ENCODE measurements at regions not wholly inside any gene's neighbourhood (a gene's known extent, or its start where the extent isn't known, plus 50 kb on each side); places are given as distances from the start of the nearest gene placed in this dataset.

DNA sequence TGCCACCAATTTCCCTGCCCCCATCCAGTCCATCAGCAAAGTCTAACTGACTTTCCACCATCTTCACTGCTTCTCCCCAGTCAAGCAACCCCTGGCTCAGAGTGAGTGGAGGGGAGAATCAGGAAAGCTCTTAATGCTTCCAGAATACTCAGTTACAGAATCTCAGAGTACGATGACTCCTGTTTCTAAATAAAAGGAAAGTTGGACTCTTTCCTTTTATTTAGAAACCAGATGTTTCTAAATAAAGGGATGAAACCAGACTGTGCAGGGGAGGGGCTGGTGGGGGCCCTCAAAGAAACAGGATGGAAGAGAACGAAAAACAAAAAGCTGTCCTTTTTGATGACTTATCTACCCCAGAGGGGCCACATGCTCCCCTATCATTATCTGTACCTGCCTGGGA lies 85.2 kb upstream of the PPM1J start:
- no peak for DNase-seq (ENCODE audit: extremely low spot score, unreplicated experiment)
- Mint-ChIP-seq H3K27me3 (ENCODE audit: unreplicated experiment) (peaks cover 4% of the 10 kb centered on the region), H3K36me3 (ENCODE audit: unreplicated experiment) (no peaks in the 10 kb centered on the region), H3K4me1 (ENCODE audit: unreplicated experiment) (no peaks in the 10 kb centered on the region), H3K27ac (ENCODE audit: unreplicated experiment) (no peak overlapping the region), H3K9me3 (ENCODE audit: unreplicated experiment) (no peaks in the 10 kb centered on the region), H3K4me3 (ENCODE audit: unreplicated experiment) (no peak overlapping the region)
- TF ChIP-seq, protein P1, sequence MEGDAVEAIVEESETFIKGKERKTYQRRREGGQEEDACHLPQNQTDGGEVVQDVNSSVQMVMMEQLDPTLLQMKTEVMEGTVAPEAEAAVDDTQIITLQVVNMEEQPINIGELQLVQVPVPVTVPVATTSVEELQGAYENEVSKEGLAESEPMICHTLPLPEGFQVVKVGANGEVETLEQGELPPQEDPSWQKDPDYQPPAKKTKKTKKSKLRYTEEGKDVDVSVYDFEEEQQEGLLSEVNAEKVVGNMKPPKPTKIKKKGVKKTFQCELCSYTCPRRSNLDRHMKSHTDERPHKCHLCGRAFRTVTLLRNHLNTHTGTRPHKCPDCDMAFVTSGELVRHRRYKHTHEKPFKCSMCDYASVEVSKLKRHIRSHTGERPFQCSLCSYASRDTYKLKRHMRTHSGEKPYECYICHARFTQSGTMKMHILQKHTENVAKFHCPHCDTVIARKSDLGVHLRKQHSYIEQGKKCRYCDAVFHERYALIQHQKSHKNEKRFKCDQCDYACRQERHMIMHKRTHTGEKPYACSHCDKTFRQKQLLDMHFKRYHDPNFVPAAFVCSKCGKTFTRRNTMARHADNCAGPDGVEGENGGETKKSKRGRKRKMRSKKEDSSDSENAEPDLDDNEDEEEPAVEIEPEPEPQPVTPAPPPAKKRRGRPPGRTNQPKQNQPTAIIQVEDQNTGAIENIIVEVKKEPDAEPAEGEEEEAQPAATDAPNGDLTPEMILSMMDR (IDR thresholded peaks at IDR 0.05) = no peak

DNA sequence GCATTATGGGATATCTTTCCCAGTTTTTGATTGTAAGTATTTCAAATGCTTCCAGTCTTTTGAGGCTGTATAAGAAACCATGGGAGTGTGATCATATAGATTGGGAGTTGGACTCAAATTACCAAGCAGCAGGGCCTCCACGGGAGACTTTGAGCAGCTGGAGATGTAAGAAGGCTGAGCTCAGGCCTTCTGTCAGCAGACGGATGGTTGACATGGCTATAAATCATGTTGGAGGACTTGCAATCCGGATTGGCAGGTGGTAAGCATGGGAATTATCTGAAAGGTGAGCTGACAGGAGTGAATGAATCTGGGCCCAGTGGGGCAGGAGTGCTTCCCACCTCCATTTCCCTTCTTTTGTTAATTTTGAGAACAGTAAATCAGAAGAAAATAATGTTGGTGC lies 83.2 kb upstream of the PPM1J start:
- no peak overlapping the region for H3K4me3 Mint-ChIP-seq (ENCODE audit: unreplicated experiment)
- no peaks in the 10 kb centered on the region for H3K9me3 Mint-ChIP-seq (ENCODE audit: unreplicated experiment)
- TF ChIP-seq, protein P1 (IDR thresholded peaks at IDR 0.05) = no peak
- no peaks in the 10 kb centered on the region for H3K27me3 Mint-ChIP-seq (ENCODE audit: unreplicated experiment)
- DNase-seq (ENCODE audit: extremely low spot score, unreplicated experiment) = no peak
- H3K4me1 Mint-ChIP-seq (ENCODE audit: unreplicated experiment) = no peaks in the 10 kb centered on the region
- H3K27ac Mint-ChIP-seq (ENCODE audit: unreplicated experiment) = no peak overlapping the region
- H3K36me3 Mint-ChIP-seq (ENCODE audit: unreplicated experiment) = no peaks in the 10 kb centered on the region

DNA sequence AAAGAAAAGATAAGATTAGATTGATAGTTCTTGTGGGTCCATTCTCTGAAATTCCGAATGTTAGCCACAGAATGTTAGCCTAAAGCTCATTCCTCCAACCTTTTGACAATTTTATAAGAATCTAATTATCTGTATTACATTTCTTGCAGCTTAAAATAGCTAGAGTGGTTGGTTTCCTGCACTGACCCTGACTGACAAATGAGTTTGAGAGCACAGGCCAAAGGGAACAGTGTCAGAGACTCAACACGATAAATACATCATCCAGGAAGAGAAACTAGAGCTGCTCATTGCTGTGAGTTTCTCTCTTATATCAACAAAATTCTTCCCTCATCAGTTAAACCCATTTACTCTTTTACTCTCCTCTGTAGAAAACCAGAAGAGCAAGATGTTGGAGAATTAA lies 82.1 kb upstream of the PPM1J start:
- TF ChIP-seq, protein P1 (IDR thresholded peaks at IDR 0.05) = no peak
- Mint-ChIP-seq H3K27me3 (ENCODE audit: unreplicated experiment) (no peaks in the 10 kb centered on the region), H3K4me1 (ENCODE audit: unreplicated experiment) (no peaks in the 10 kb centered on the region), H3K27ac (ENCODE audit: unreplicated experiment) (no peak overlapping the region), H3K4me3 (ENCODE audit: unreplicated experiment) (no peak overlapping the region), H3K36me3 (ENCODE audit: unreplicated experiment) (no peaks in the 10 kb centered on the region), H3K9me3 (ENCODE audit: unreplicated experiment) (no peaks in the 10 kb centered on the region)
- no peak for DNase-seq (ENCODE audit: extremely low spot score, unreplicated experiment)

DNA sequence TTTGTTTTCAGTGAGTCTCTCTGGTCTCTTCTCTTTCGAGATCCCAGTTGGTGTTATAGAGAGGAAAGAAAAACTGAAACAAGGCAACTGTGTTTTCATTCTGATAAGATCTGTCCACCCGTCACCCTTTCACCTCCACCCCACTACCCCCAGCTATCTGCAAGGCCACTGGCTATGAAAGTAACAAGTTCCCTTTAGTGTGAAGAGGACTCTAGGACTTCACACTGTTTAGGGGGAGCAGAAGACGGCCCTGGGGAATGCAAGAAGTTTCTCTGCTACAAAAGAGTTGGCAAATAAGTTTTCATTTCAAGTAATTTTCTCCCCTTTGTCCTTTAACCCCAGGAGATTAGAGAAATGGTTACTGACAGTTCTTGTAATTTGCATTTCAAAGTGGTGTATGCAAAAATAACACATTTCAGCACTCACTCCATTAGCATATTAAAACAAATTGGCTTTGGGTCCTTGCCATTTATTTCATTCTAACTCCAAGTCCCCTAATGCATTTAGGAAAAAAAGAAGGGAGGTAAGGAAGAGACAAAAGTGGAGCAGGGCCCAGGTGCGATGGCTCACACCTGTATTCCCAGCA lies 79.6 kb upstream of the PPM1J start:
- Mint-ChIP-seq H3K27ac (ENCODE audit: unreplicated experiment) (no peak overlapping the region), H3K9me3 (ENCODE audit: unreplicated experiment) (no peaks in the 10 kb centered on the region), H3K36me3 (ENCODE audit: unreplicated experiment) (no peaks in the 10 kb centered on the region)

DNA sequence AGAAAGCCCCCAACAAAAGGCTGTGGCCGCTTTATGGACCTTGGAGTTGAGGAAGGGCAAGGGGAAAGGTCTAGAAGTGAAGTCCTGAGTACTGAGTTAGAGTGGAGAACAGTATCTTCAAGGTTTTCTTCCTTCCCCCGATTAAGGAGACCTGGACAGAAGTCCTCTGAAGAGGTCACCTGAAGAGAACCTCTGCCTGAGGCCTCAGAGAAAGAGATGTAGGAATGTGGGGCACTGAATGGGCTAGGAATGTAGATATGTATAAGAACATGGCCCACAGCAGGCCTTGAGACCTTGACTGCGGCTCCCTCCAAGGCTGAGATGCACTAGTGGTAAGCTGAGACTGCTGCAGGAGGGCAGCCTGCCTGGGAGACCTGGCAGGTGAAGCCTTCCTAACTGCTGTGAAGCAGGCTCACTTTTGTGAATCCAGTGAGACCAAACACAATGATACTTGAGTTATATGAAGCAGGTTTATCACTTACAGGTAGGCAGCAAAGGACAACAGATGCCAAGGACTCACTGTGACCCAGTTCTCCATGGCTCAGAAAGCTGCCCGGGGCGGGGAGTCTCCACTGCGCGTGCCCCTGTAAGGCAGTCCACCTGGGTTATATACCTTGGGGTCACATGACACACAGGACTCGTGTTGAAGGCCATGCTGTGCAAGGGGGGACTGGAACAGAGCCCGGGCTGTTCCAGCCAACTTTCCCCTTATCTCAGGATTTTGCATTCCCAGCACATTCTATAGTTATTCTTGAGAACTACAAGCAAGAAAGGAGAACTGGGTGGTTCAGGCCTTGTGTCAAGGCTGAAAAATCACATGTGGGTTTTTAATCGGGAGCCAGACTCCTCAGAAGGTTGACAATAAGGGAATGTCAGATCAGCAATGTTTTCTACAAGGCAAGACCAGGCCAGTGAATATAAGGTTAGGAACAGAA lies 78.8 kb upstream of the PPM1J start:
- H3K27ac Mint-ChIP-seq (ENCODE audit: unreplicated experiment) = no peak overlapping the region
- H3K9me3 Mint-ChIP-seq (ENCODE audit: unreplicated experiment) = no peaks in the 10 kb centered on the region
- DNase-seq (ENCODE audit: extremely low spot score, unreplicated experiment) = no peak
- H3K36me3 Mint-ChIP-seq (ENCODE audit: unreplicated experiment) = no peaks in the 10 kb centered on the region
- H3K4me3 Mint-ChIP-seq (ENCODE audit: unreplicated experiment) = no peak overlapping the region
- H3K4me1 Mint-ChIP-seq (ENCODE audit: unreplicated experiment) = no peaks in the 10 kb centered on the region
- H3K27me3 Mint-ChIP-seq (ENCODE audit: unreplicated experiment) = no peaks in the 10 kb centered on the region
- TF ChIP-seq, protein P1 (IDR thresholded peaks at IDR 0.05) = no peak

More for the DNA sequence above, 79.6 kb upstream of the PPM1J start:
- no peaks in the 10 kb centered on the region for H3K4me1 Mint-ChIP-seq (ENCODE audit: unreplicated experiment)
- H3K4me3 Mint-ChIP-seq (ENCODE audit: unreplicated experiment) = no peak overlapping the region
- H3K27me3 Mint-ChIP-seq (ENCODE audit: unreplicated experiment) = no peaks in the 10 kb centered on the region
- TF ChIP-seq, protein P1 (IDR thresholded peaks at IDR 0.05) = no peak
- no peak for DNase-seq (ENCODE audit: extremely low spot score, unreplicated experiment)
